ENCODE measurements at regions not wholly inside any gene's neighbourhood (a gene's known extent, or its start where the extent isn't known, plus 50 kb on each side); places are given as distances from the start of the nearest gene placed in this dataset.

DNA sequence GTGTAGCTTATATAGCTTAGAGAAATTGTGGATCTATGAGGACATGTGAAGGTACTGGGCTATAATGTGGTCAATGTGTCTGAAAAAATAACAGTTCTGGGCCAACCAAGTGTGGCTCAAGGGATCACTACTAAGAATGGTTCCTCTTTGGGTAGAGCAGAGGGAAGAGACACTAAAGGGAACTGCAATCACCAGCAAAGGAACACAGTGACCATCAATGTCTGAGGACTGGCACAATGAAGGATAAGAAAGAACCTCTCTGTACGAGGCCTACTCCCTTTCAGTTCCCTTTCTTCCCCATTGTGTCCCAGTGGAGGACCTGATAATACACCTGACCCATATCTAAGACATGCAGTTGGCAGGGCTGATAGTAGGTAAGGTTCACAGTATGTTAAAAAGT, 89.9 kb upstream of the JAK1 start:
- ChIA-PET POLR2A (no interaction called here), CTCF (no interaction called here), SMC1A (ENCODE audit: uncharacterized antibody, unreplicated experiment) (no interaction called here), RAD21 (ENCODE audit: unreplicated experiment) (no interaction called here)
- Histone ChIP-seq H3K27ac (ENCODE audit: control insufficient read depth, insufficient read depth) (no peak overlapping the region), H4K20me1 (ENCODE audit: control insufficient read depth, insufficient read depth) (no peaks in the 10 kb centered on the region), H3K4me2 (ENCODE audit: control insufficient read depth, insufficient read depth) (no peak overlapping the region), H2AFZ (ENCODE audit: control insufficient read depth, low read depth, low read length) (no peak overlapping the region), H3K4me3 (no peak overlapping the region), H3K4me1 (ENCODE audit: control insufficient read depth, insufficient read depth, low read length) (no peaks in the 10 kb centered on the region), H3K79me2 (ENCODE audit: control insufficient read depth, insufficient read depth, low read length) (no peaks in the 10 kb centered on the region), H3K9ac (ENCODE audit: control insufficient read depth, insufficient read depth, low read length) (no peak overlapping the region), H3K36me3 (ENCODE audit: control insufficient read depth in 2 of 2, insufficient read depth in 2 of 2, low read length in 1 of 2) (no peaks in the 10 kb centered on the region), H3K9me3 (replicated peaks; ENCODE audit: control insufficient read depth, insufficient read depth, low read length) (no peaks in the 10 kb centered on the region), H3K27me3 (replicated peaks in 1 of 2; ENCODE audit: control insufficient read depth in 2 of 2, insufficient read depth in 2 of 2, low read length in 1 of 2) (no peaks in the 10 kb centered on the region; a peak in 1 of 4 replicates)
- ATAC-seq (no peak; the same call in 2 of the 3 replicates), FAIRE-seq (no peak), DNase-seq (ENCODE audit: low read depth, low spot score) (no peak)
- WGBS (ENCODE audit: insufficient coverage, insufficient replicate concordance, low lambda C conversion rate, missing lambda C conversion rate) = 0% methylated on average over 1 of the region's 1 CpG
- no TSS peak for BruUV-seq (replicated peaks)
- 0 out of 2 replicates have a peak, but pooled peaks have one; percentile 10 for TF ChIP-seq SPI1 (IDR thresholded peaks at IDR 0.05; ENCODE audit: borderline replicate concordance, insufficient read depth, low read depth, low read length)
- TF ChIP-seq ASH2L (IDR thresholded peaks at IDR 0.05; ENCODE audit: borderline replicate concordance, low read depth) = no peak
- intact Hi-C loops (cut with micrococcal nuclease; ENCODE audit: unreplicated experiment) = no loop called here
- in situ Hi-C loops (cut with MboI) = loop anchor here (5.0 to 25.0 kb wide), 2 partner anchors 156 to 631 kb away; no protein-coding TSS in a partner anchor

DNA sequence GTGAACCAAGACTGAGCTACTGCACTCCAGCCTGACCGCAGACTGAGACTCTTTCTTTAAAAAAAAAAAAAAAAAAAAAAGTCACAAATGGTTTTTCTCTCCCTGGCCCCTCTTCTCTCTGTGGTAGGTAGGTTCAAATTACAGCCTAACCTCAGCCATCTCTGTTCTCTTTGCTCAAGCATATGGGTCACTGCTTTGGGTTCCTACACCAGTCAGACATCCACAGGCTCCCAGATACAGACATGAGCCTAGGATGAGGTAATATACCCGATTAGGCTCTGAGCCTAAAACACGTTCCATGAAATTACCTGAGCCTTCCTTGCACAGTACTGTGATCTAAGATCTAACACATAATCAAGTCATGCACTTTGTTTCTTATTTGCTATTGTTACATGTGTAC, 90.5 kb upstream of the JAK1 start:
- POLR2A ChIA-PET = no interaction called here
- no peak for FAIRE-seq

More for the DNA sequence above, 90.5 kb upstream of the JAK1 start:
- intact Hi-C loops (cut with micrococcal nuclease; ENCODE audit: unreplicated experiment) (no loop called here), in situ Hi-C loops (cut with MboI) (loop anchor here (5.0 to 25.0 kb wide), 2 partner anchors 155 to 630 kb away; no protein-coding TSS in a partner anchor)
- H3K4me3 ChIP-seq = no peak overlapping the region
- BruUV-seq (replicated peaks) = no TSS peak
- no peaks in the 10 kb centered on the region for H3K36me3 ChIP-seq (ENCODE audit: control insufficient read depth in 2 of 2, insufficient read depth in 2 of 2, low read length in 1 of 2)
- ChIA-PET CTCF (interaction anchor here (1.0 to 1.2 kb wide), 2 partner anchors 17 to 152 kb away, joined by 4 read pairs; no protein-coding TSS in a partner anchor), RAD21 (ENCODE audit: unreplicated experiment) (no interaction called here), SMC1A (ENCODE audit: uncharacterized antibody, unreplicated experiment) (interaction anchor here (1.1 kb wide), 1 partner anchor 148 kb away, joined by 3 read pairs; no protein-coding TSS in a partner anchor)
- no peak overlapping the region for H3K27ac ChIP-seq (ENCODE audit: control insufficient read depth, insufficient read depth)
- TF ChIP-seq PAX8 (IDR thresholded peaks at IDR 0.05) (no peak), CHD1 (IDR thresholded peaks at IDR 0.05; ENCODE audit: low read depth, low read length) (no peak), JUNB (IDR thresholded peaks at IDR 0.05) (no peak), HCFC1 (IDR thresholded peaks at IDR 0.05; ENCODE audit: low read length) (no peak), TBL1XR1 (IDR thresholded peaks at IDR 0.05; ENCODE audit: low read depth, low read length) (no peak), POLR2AphosphoS5 (IDR thresholded peaks at IDR 0.05; ENCODE audit: low read length) (no peak), BCL11A (IDR thresholded peaks at IDR 0.05; ENCODE audit: low read depth, low read length) (no peak), MYB (IDR thresholded peaks at IDR 0.05; ENCODE audit: borderline replicate concordance, low read depth, low read length) (no peak), SMAD5 (IDR thresholded peaks at IDR 0.05; ENCODE audit: low read depth) (no peak)
- TF ChIP-seq, protein P1, sequence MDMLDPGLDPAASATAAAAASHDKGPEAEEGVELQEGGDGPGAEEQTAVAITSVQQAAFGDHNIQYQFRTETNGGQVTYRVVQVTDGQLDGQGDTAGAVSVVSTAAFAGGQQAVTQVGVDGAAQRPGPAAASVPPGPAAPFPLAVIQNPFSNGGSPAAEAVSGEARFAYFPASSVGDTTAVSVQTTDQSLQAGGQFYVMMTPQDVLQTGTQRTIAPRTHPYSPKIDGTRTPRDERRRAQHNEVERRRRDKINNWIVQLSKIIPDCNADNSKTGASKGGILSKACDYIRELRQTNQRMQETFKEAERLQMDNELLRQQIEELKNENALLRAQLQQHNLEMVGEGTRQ (IDR thresholded peaks at IDR 0.05; ENCODE audit: borderline replicate concordance, low read depth, low read length) = no peak
- no peak for ATAC-seq
- no peak overlapping the region for H3K9ac ChIP-seq (ENCODE audit: control insufficient read depth, insufficient read depth, low read length)
- H3K4me2 ChIP-seq (ENCODE audit: control insufficient read depth, insufficient read depth) = no peak overlapping the region
- WGBS (ENCODE audit: insufficient coverage, insufficient replicate concordance, low lambda C conversion rate, missing lambda C conversion rate) = 51% methylated on average over 3 of the region's 3 CpGs
- DNase-seq (ENCODE audit: low read depth, low spot score) = no peak
- no peaks in the 10 kb centered on the region for H3K9me3 ChIP-seq (replicated peaks; ENCODE audit: control insufficient read depth, insufficient read depth, low read length)
- no peaks in the 10 kb centered on the region; a peak in 1 of 4 replicates for H3K27me3 ChIP-seq (replicated peaks in 1 of 2; ENCODE audit: control insufficient read depth in 2 of 2, insufficient read depth in 2 of 2, low read length in 1 of 2)
- H4K20me1 ChIP-seq (ENCODE audit: control insufficient read depth, insufficient read depth) = no peaks in the 10 kb centered on the region
- no peaks in the 10 kb centered on the region for H3K79me2 ChIP-seq (ENCODE audit: control insufficient read depth, insufficient read depth, low read length)
- no peak overlapping the region for H2AFZ ChIP-seq (ENCODE audit: control insufficient read depth, low read depth, low read length)
- no peaks in the 10 kb centered on the region for H3K4me1 ChIP-seq (ENCODE audit: control insufficient read depth, insufficient read depth, low read length)
